AG10803 (cell line): ENCODE measurements at regions not wholly inside any gene's neighbourhood (a gene's known extent, or its start where the extent isn't known, plus 50 kb on each side); places are given as distances from the start of the nearest gene placed in this dataset.

Experiments
- DNase-seq: peaks from one replicate; pipeline ENCODE4 v3.0.0; 2010; ENCODE audit warnings: low read depth
- H3K4me3 ChIP-seq: 2 replicates; pipeline ENCODE4 v1.5.1; 2011; ENCODE audit warnings: mild to moderate bottlenecking, low read length, control low read depth
- TF ChIP-seq, protein P1 (sequence below): conservative IDR thresholded peaks from 2 replicates; pipeline ENCODE4 v1.5.1; 2011; ENCODE audit warnings: mild to moderate bottlenecking, low read length, control low read depth, inconsistent platforms

DNA sequence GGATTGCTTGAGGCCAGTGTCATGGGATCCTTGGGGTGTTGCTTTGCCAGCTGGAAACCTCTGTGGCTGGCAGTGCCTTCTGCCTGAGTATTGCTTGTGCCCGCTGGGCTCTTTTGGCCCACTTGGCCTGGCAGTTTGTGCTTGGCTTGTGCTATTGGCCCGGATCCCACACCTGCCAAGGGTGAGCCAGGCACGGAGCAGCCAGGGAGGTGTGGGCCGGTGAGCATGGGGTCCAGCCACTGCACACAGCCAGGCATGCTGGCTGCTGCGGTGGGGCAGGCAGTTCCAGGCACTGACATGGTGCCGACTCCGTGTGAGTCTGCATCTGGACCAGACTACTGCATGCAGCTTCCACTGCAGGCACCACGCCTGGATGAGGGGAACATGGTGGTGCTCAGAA, 62.5 kb upstream of the SYNCRIP start:
- DNase-seq = no peak
- TF ChIP-seq, protein P1, sequence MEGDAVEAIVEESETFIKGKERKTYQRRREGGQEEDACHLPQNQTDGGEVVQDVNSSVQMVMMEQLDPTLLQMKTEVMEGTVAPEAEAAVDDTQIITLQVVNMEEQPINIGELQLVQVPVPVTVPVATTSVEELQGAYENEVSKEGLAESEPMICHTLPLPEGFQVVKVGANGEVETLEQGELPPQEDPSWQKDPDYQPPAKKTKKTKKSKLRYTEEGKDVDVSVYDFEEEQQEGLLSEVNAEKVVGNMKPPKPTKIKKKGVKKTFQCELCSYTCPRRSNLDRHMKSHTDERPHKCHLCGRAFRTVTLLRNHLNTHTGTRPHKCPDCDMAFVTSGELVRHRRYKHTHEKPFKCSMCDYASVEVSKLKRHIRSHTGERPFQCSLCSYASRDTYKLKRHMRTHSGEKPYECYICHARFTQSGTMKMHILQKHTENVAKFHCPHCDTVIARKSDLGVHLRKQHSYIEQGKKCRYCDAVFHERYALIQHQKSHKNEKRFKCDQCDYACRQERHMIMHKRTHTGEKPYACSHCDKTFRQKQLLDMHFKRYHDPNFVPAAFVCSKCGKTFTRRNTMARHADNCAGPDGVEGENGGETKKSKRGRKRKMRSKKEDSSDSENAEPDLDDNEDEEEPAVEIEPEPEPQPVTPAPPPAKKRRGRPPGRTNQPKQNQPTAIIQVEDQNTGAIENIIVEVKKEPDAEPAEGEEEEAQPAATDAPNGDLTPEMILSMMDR = no peak
- no peak overlapping the region for H3K4me3 ChIP-seq

DNA sequence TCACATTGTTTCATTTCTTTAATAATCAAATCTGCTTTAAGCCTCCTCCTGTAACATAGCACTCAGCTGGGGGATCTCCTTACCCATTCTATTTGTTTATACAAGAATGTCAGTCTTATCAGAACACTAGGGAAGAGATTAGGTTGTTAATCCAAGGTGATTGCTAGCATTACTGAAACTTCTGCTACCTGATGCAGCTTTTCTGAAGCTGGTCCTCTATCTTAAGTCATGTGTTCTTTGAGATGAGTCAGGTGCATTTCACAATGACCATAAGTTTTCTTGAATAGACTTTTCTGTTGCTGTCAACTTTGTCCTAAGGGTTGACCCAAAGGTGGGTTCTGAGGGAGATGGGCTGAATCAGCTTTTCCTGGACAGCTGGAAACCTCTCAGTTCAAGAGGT, 60.7 kb upstream of the SYNCRIP start:
- TF ChIP-seq, protein P1 = no peak

More for the DNA sequence above, 60.7 kb upstream of the SYNCRIP start:
- no peak for DNase-seq
- no peak overlapping the region for H3K4me3 ChIP-seq
